Activated T-cell treated with anti-CD3 and anti-CD28 coated beads, Interleukin-2, amount 50 U/mL, for 48 hours (primary cell): ENCODE measurements at regions not wholly inside any gene's neighbourhood (a gene's known extent, or its start where the extent isn't known, plus 50 kb on each side); places are given as distances from the start of the nearest gene placed in this dataset.

Experiments
- DNase-seq, 2 experiments: peaks; one replicate each; pipeline ENCODE4 v3.0.0-alpha.2; 2020

DNA sequence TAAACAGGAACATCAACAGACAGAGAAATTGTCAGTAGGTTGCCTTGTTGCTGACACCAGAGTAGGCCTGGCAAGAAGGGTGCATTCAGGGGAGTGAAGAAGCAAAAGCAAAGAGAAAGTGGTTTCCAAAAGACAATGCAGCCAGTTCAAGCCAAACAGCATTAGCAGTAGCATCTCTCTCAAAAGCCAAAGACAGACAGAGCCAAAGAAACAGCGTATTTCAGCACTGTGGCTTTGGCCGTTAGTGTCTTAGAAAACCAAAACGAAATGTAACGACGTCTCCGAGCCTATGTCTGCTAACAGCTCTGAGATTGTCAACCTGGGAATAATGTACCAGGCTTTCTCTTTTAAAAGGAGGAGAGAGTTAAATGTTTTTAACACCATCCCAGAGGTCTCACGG, 178.6 kb downstream of the NRP2 start:
- no peak for DNase-seq

DNA sequence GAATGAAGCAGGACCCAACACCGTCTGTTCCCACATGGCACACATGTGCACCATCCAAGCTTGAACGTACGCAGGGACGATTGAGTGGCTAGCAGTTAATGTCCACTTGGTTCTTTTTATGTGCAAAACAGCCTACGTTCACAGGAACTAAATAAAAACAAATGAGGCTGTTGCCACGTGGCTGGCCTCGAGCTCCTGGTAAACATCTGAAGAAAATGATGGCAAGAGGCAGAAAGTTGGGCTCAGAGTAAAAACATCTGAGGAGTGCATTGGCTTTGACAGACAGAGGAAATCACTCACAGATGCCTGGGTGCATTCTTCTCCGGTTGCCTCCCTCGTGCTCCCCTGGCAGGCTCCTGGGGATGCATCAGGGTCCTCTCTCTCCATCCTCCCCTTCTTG, 177.9 kb downstream of the NRP2 start:
- DNase-seq: no peak

DNA sequence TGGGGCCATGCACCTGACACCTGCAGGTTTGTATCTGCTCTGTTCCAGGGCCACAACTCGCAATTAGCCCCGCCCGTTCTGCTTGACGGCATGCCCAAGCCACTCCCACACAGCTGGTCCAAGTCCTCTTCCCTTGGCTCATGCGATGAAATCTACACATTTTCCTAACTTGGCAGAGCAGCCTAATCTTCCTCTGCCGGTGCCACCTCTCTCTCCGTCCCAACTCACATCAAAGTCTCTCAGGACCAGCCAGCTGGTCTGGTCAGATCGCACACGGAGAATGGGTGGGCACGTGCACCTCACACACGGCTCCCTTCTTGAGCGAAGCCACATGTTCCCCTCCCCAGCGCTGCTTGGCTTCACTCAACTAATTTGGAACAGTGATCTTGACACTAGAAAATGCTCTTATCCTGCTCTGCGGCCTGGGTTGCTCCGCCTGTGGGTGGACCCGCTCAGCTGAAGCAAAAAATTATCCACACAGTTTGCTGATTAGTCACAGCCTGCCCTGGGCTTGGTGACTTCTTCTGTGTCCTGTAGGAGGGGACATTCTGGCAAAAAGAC, 176.7 kb downstream of the NRP2 start:
- no peak for DNase-seq

DNA sequence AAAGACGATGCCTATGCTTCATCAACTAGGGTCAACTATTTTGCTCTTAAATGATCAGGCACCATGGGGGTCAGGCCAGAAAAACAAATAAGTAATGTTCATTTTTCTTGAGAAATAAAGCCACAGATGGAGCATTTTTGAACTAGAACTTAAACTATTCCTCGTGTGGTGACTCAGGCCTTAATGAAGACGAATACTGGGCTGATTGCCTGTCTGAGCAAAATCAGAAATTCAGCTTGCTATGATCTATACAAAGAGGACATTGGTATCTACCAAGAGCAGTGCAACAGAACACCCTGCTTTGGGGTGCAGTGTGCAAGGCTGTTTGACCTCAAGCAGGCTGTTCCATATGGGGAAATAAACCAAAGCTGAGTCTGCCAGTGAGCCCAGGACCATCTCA, 176.0 kb downstream of the NRP2 start:
- DNase-seq: no peak

DNA sequence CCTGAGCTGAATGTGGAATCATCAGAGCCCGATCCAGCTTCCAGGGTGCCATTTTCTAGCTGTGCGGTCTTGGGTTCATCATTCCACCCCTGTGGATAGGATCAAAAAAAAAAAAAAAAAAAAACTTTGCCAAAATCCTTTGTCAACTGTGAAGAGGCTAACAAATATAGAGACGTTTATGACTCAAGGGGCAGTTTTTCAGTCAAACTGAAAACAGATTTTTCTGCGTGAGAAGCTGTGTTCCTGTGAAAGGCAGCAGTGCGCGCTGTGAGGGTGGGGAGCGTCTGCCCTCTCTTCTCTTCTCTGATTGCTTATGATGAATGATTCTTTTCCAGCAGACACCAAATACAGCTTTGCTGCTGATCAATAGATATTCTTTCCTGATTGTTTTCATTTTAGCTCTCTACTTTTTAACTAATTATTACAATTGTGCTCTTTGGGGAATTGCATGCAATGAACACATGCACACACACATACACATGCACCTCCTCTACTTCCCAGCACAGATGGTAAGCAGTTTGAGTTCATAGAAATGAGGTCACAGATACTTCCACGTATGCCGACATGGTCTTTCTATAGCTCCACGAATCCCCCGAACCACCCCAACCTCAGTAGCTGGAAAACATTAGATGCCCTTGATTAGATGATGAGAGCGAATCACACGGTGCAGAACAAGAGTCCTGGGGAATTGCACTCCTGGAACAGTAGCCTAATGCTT, 175.4 kb downstream of the NRP2 start:
- no peak for DNase-seq

DNA sequence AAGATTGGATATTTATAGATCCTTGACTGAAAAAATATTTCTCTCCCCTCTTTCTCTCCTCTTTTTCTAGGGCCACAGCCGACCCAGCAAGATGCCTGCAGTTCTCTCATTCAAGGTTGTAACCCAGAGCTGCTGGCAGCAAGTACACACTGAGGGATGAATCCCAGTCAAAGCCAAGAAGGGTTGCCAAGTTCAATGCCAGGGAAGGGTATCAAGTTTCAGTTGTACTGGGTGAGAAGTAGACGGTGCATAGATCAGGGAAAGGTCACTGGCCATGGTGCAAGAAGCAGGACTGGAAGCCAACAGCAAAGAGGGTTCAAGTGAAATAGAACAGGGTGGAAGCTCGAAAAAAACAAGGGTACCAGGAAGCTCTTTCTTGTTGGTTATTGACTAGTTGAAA, 170.2 kb downstream of the NRP2 start:
- no peak for DNase-seq

DNA sequence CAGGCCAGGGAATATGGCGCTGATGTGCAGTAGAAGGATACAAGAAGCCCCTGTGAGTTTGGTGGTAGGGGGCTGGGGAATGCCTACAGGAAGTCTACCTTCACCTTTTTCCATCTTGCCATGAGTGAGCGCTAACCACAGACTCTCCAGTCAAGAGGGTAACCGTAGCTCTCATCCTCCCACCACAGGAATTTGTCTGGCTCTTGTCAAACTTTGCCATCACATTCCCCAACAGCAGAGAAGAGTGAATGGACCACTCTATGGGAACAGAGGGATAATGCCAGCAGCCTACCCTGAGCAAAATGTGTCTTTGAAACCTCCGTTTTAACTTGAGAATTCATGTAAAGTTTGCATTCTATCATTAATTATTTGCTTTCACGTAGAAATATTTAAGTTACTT, 168.3 kb downstream of the NRP2 start:
- no peak for DNase-seq

DNA sequence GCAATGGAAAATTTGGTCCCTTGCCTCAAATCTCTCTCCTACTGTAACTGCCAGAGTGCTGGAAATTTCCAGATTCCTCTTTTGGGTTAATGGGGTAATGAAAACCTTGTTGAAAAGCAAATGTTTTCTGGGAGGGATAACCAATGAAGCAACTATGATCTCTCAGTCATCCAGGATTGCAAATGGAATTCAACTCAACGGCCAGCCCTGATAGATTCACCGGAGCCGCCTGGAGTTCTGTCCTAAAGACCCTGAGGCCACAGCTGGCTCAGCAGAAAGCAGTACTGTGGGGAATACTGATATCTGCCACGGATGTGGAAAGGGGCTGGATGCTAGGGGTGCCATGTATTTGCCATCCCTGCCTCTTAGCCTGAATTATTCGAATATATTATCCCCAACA, 167.8 kb downstream of the NRP2 start:
- no peak for DNase-seq

DNA sequence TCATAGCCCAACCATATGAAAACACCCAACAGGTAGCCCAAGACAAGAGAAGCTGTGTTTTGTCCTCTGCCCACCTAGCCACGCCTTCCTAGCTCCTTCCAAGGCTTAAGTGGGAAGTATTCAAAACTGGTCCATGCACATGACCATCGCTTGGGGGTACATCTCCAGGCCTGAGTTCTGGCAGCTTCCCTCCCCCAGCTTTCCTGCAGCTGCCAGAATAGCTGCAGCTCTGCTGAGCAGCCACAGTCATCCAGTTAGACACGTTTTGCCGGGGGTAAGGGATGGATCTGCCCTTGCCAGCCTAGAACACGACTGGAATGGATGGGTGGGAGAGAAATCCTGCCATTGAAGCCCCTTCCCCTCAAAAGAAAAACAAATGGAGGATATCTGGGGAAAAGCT, 166.8 kb downstream of the NRP2 start:
- no peak for DNase-seq

DNA sequence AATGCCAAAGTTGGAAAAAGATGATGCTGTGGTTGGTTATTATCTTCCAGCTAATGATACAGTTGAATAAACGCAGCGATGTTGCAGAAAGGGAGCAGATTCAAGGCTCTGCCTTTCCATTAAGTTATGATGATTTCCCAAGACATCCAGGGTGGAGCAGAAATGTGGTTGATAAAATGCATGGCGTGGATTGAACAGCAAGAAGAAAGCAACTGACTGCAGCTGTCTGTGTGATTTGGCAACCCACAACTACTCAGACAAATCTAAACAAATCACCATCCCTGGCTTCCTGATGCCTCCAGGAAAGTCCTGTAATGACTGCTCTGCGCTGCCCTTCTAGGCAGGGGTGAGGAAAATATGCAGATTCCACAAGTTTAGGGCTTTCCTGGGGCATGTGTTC, 166.3 kb downstream of the NRP2 start:
- no peak for DNase-seq
